GM19023 (cell line): ENCODE measurements at regions not wholly inside any gene's neighbourhood (a gene's known extent, or its start where the extent isn't known, plus 50 kb on each side); places are given as distances from the start of the nearest gene placed in this dataset.
"Not testable (repeated sequence)": the region's sequence is repeated elsewhere in the genome, so short reads cannot be mapped to it uniquely, and the experiment has no call there.

Experiments
- ATAC-seq: cut with Tn5 transposase; IDR thresholded peaks from one replicate; pipeline ENCODE4 v1.9.1; 2021; ENCODE audit warnings: mild to moderate bottlenecking, moderate library complexity; ENCODE audit not compliant: unreplicated experiment

- ATAC-seq, result no peak
Observed at GRCh38 chr2:242043538-242044312, 174.2 kb downstream of the RTP5 start.

- no peak for ATAC-seq
Observed at GRCh38 chr2:242044313-242044590, 174.7 kb downstream of the RTP5 start.

- not testable (repeated sequence) for ATAC-seq
Observed at GRCh38 chr2:242045596-242046144, 176.1 kb downstream of the RTP5 start.

- ATAC-seq, result no peak
Observed at GRCh38 chr2:242046206-242046826, 176.8 kb downstream of the RTP5 start.

DNA sequence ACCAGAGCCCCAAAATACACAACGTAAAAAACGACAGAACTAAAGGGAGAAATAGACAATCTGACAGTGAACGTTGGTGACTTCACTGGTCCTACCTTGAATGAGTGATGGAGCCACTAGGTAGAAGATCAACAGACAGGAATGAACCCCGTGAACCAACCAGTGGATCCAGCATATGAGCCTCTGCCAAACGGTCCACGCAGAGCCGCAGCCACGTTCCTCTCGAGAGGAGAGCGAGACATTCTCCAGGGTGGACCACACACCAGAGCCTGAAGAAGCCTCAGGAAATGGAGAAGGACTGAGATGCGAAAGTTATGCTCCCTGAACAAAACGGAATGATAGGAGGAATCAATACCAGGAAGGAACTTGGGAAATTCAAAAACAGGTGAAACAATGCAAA lies 178.4 kb downstream of the RTP5 start:
- ATAC-seq, result no peak

DNA sequence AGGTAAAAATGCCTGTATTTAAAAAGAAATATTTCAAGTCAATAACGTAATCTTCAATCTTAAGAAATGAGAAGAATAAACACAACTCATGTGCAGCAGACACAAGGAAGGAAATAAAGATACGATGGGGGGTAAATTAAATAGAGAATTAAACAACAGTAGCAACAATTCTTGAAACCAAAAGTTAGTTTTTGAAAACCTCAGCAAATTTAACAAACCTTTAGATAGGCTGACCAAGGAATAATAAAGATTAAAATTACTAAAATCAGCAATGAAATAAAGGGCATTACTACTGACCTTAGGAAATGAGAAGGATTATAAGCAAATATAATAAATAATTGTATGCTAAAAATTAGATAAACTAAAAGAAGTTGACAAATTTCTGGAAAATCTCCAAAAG lies 178.9 kb downstream of the RTP5 start:
- ATAC-seq, result no peak

DNA sequence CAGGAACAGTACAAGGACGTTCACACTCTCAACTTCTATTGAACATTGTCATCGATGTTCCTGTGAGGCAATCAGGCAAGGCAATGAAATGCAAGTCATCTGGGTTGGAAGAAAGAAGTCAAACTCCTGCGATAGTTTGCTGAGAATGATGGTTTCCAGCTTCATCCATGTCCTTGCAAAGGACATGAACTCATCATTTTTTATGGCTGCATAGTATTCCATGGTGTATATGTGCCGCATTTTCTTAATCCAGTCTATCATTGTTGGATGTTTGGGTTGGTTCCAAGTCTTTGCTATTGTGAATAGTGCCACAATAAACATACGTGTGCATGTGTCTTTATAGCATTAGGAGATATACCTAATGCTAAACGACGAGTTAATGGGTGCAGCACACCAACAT lies 180.0 kb downstream of the RTP5 start:
- ATAC-seq, result not testable (repeated sequence)

DNA sequence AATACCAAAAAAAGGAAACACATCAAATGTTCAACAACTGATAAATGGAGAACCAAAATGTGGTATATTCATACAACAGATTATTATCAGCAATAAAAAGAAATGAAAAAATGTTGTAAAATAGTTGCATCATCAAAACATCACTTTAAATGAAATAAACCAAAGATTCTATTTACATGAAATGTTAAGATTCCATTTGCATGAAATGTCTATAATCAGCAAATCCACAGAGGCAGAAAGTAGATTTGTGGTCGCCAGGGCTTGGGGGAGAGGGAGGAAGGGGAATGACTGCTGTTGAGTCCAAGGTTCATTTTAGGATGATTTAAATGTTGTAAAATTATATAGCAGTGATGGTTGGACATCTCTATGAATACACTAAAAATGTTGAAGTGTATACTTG lies 181.9 kb downstream of the RTP5 start:
- ATAC-seq, result no peak

GRCh38 chr2:242052421-242052820 lies 182.9 kb downstream of the RTP5 start:
- ATAC-seq, result no peak

DNA sequence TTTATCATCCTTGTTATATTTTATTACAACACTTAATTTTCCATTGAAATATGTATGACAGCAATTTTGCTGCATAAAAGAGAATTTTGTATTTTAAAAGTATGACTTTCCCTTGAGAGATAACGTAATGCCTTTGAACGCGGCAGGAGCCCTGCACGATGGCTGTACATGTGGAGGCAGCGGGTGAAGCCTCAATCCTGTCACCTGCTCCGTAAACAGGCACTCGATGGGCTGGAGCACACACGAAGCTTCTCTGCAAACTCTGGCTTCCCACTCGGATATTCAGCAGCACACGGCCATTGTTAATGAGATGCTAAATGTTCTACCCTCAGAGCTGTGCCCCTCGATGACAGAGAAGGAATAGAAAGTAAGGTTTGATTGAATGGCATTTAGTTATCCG lies 184.4 kb downstream of the RTP5 start:
- ATAC-seq, result no peak

- ATAC-seq, result no peak
Observed at GRCh38 chr2:242054406-242054805, 184.9 kb downstream of the RTP5 start.

DNA sequence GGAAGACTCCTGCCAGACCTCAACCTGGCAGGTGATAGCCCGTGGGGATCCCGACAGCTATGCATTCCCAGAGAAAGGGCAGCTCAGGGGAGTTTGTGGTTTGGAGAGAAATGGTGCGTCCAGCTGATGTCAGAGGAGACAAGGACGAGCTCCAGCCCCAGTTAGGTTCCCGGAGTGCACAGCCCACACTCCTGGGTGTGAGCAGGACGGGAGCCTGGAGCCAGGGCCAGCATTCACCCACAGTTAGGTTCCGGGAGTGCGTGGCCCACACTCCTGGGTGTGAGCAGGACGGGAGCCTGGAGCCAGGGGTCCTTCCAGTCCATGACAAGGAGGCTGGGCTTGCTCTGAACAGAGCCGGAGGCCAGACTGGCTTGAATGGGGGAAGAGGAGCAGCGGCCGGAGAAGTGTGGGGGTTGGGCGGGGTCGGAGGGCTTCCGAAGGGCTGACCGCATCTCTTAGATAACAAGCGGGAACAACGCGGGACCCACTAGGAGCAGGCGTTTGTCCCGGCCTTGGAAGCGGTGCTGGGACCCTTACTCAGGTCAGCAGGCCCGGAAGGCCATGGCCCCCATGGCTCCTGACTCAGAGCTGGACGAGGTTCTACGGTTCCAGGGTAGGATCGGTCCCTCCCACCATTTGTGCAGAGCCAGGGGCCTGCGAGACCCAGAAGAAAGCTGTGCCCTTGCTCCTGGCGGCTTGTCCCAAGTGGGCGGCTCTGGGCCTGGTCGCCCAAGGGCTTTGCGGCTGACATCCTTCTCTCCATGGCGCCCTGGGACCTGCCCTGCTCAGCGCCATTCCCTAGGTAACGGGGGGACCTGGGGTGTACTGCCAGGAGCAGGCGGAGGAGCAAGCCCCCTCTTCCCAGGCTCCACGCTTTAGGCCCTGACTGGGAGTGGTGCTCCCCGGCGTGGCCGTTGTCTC lies 185.6 kb downstream of the RTP5 start:
- no peak for ATAC-seq

- no peak for ATAC-seq
Observed at GRCh38 chr2:242056026-242056425, 186.5 kb downstream of the RTP5 start.

- ATAC-seq, result no peak
Observed at GRCh38 chr2:242056785-242057184, 187.3 kb downstream of the RTP5 start.

DNA sequence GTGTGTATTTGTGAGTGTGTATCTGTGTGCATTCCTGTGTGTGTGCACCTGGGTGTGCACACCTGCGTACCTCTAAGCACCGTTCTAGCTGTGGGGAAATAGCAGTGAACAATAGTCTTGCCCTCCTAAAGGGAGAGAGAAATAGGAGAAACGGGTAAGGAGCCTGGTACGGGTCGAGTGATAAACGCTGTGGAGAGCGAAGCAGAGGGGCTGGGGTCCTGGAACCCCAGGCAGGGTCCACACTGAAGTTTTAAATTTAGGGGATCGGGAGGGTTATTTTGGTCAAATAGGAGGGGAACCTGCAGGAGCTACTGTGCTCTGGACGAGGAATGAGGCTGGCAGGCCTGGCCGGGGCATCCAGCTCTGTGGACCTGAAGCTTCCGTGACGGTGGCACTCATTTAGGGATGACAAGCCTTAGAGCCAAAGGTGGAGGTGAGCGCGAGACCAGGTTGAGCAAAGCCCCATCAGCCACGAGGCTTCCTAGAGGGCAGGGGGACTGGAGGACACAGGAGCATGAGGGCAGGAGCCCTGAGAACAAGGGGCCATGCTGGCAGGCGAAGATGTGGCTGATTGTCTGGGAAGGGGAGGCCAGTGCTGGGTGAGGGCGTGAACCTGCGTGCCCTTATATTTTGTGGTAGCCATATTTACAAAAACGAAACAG lies 188.0 kb downstream of the RTP5 start:
- ATAC-seq, result no peak

DNA sequence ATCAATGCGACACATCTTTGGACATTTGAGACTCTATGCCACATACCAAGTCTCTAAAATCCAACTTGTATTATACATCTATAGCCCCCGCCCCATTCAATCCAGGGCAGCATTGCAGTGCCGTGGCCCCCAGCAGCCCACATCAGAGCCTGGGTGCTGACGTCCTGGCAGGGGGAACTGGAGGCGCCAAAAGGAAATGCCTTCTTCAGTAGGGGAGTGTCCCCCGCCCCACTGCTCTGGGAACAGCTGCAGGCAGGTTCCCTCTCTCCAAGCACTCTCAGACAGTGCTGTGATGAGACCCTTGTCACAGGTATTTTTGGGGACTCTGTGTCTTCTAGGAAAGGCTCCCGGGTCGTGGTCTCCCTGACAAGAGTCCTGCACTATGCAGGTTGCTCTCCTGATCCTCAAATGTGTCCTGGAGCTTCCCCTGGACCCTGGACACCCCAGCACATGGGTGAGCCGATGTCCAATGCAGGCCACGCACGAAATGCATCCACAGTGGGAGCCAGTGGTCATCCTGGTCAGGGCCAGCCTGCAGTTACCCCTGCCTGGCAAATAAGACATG lies 188.7 kb downstream of the RTP5 start:
- ATAC-seq, result no peak

- no peak for ATAC-seq
Observed at GRCh38 chr2:242059566-242059965, 190.0 kb downstream of the RTP5 start.

DNA sequence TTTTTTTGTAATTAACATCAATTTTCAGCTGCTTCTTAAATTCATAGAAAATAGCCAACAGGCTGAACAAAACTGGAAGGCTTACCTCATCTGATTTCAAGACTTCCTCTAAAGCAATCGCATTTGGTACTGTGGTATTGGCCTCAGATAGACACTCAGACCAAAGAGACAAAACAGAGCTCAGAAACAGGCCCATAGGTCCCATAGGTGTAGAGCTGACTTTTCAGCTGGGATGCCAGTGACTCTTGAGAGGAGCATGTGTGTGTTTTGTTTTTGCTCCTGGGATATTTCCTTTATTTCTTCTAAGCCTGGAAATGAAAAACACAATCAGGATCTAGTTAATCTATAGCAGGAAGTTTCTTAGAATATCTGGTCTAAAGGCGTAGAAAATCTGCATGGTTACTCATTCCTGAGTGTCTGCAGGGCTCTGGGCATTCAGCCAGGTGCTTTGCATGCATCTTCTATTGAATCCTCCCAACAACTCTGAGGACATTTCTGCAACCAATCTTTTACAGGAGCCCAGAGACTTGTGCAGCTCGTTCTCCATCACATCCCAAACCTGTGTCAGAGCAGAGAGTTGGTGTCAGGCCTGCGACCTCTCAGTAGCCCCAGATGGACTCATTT lies 190.8 kb downstream of the RTP5 start:
- ATAC-seq, result no peak

DNA sequence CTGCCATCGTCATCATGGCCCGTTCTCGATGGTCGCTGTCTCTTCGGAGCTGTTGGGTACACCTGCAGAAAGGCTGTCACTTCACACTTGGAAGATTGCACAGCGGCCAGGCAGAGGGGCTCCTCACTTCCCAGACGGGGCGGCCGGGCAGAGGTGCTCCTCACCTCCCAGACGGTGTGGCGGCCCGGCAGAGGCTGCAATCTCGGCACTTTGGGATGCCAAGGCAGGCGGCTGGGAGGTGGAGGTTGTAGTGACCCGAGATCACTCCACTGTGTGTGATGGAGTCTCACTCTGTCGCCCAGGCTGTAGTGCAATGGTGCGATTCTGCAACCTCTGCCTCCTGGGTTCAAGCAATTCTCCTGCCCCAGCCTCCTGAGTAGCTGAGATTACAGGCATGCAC lies 192.4 kb downstream of the RTP5 start:
- ATAC-seq, result not testable (repeated sequence)

DNA sequence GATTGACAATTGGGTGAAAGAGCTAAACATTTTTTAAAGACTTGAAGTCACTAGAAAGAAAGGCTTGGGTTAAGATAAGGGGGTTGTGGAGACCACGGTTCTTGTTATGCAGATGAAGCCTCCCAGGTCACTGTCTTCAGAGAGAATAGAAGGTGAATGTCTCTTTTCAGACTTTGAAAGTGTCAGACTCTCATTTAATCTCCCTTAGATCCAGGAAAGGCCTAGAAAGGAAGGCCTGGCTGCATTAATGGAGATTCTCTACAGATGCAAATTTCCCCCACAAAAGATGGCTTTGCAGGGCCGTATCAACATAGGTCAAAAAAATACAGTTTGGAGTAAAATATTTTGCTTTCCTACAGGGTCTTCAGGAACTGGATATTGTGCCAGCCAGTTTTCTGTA lies 193.9 kb downstream of the RTP5 start:
- ATAC-seq, result no peak
